Uterus (tissue), 3 donors: ENCODE measurements at regions not wholly inside any gene's neighbourhood (a gene's known extent, or its start where the extent isn't known, plus 50 kb on each side); places are given as distances from the start of the nearest gene placed in this dataset.

Experiments
- DNase-seq, 2 donors: peaks; one replicate each; pipeline ENCODE4 v3.0.0-alpha.2; 2019 to 2020
- H3K27ac ChIP-seq, 2 donors: fragments of 200-600 bp; sonication (generic); 1 replicate in 1 of 2; 2 replicates in 1 of 2; pipeline ENCODE4 v1.5.1; 2016 to 2018
- H3K27me3 ChIP-seq, 2 donors: fragments of 200-600 bp; sonication (generic); one replicate each; pipeline ENCODE4 v1.5.1; 2018 to 2019; ENCODE audit warnings: control low read depth in 1 of 2
- H3K36me3 ChIP-seq, 2 donors: fragments of 200-600 bp; sonication (generic); one replicate each; pipeline ENCODE4 v1.5.1; 2019; ENCODE audit warnings: control low read depth in 1 of 2
- H3K4me1 ChIP-seq, 2 donors: fragments of 200-600 bp; sonication (generic); one replicate each; pipeline ENCODE4 v1.5.1; 2018 to 2019; ENCODE audit warnings: control low read depth in 1 of 2
- H3K4me3 ChIP-seq, 2 donors: fragments of 200-600 bp; sonication (generic); 1 replicate in 1 of 2; 2 replicates in 1 of 2; pipeline ENCODE4 v1.5.1; 2018 to 2019; ENCODE audit warnings: mild to moderate bottlenecking in 1 of 2
- H3K9me3 ChIP-seq, 2 donors: fragments of 200-600 bp; sonication (generic); one replicate each; pipeline ENCODE4 v1.5.1; 2019; ENCODE audit warnings: control low read depth in 1 of 2
- POLR2A ChIP-seq, 2 donors: fragments of 450-650 bp; IDR thresholded peaks; one replicate each; pipeline ENCODE4 v1.6.1; 2016; ENCODE audit warnings: antibody characterized with exemption in 2 of 2, mild to moderate bottlenecking in 1 of 2, moderate library complexity in 1 of 2
- intact Hi-C: fragments of 100-400 bp; cut with DNase I; formaldehyde crosslinking; loops from one replicate; pipeline ENCODE4 v1.15.1; 2023; ENCODE audit warnings: low total_unique reads
- TF ChIP-seq, protein P1 (sequence below), 4 experiments: fragments of 200-600 bp in 2 of 4; fragments of 450-650 bp in 2 of 4; sonication (generic) in 2 of 4; IDR thresholded peaks; one replicate each; pipeline ENCODE4 v1.5.1; 2016 to 2019; ENCODE audit warnings: antibody characterized with exemption in 4 of 4, mild to moderate bottlenecking in 2 of 4, moderate library complexity in 1 of 4
- donor health status: DM: yes; HTN: yes; CAD: no.

DNA sequence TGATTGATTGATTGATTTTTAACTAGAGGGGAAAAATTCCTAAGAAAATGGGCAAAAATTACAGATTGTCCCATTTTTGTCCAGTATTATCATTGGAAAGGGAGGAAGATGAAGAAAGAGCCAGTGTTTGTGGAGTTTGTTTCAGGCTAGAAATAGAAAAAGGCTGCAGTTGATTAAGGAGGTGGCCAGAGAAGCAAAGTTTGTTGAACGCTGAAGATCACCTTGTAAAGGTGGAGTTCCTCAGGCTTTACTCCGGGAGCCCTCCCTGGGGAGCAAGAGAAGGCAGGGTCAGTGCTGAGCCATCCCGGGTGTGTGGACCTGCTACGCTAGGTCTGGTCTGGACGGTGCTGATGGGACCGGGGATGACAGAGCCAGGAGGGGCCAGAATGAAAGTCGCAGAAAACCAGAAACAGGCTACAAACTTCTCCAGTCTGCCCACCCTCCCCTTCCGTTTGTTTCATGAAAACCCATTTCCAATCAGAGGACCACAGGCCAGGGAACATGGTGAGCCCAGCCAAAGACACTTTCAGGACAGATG lies 222.6 kb upstream of the FOXF1 start:
- Histone ChIP-seq H3K9me3 (no peaks in the 10 kb centered on the region), H3K27me3 (peaks cover 5 to 53% of the 10 kb centered on the region in 2 donors), H3K27ac (no peak overlapping the region), H3K4me1 (peaks cover 0 to 9% of the 10 kb centered on the region in 2 donors), H3K4me3 (no peak overlapping the region), H3K36me3 (no peaks in the 10 kb centered on the region)
- TF ChIP-seq, protein P1, sequence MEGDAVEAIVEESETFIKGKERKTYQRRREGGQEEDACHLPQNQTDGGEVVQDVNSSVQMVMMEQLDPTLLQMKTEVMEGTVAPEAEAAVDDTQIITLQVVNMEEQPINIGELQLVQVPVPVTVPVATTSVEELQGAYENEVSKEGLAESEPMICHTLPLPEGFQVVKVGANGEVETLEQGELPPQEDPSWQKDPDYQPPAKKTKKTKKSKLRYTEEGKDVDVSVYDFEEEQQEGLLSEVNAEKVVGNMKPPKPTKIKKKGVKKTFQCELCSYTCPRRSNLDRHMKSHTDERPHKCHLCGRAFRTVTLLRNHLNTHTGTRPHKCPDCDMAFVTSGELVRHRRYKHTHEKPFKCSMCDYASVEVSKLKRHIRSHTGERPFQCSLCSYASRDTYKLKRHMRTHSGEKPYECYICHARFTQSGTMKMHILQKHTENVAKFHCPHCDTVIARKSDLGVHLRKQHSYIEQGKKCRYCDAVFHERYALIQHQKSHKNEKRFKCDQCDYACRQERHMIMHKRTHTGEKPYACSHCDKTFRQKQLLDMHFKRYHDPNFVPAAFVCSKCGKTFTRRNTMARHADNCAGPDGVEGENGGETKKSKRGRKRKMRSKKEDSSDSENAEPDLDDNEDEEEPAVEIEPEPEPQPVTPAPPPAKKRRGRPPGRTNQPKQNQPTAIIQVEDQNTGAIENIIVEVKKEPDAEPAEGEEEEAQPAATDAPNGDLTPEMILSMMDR (IDR thresholded peaks at IDR 0.05): no peak
- TF ChIP-seq POLR2A (IDR thresholded peaks at IDR 0.05): no peak
- no peak for DNase-seq
- intact Hi-C loops: no loop called here

DNA sequence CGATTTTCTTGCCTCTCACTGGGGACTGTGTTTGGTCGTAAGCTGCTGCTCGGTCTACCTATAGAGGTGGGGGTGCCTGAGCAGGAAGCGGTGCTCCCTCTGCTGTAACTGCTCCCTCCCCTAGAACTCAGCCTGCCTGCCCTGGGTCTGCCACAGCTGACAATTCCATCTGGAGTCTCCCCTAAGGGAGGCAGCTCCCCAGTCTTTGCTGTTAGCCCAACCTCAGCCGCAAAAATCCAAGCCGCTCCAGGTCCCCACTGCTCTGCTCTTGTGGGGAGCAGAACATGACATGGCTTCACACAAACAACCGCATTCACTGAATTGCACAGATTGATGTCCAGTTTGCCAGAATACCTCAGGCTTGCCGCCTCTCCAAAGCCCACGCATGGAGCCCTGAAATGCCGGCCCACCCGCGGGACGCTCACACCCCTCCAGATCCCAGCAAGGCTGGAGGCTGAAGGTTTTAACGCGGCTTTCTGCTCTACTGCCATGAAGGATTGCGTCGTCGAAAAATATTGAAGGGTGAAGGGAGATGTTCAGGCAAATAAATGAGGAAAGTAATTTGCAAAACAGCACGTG lies 221.5 kb upstream of the FOXF1 start:
- Histone ChIP-seq H3K27me3 (peaks cover 5 to 53% of the 10 kb centered on the region in 2 donors), H3K27ac (no peak overlapping the region), H3K9me3 (no peaks in the 10 kb centered on the region), H3K4me3 (no peak overlapping the region), H3K4me1 (peaks cover 0 to 9% of the 10 kb centered on the region in 2 donors), H3K36me3 (no peaks in the 10 kb centered on the region)
- intact Hi-C loops: no loop called here
- no peak for DNase-seq
- TF ChIP-seq POLR2A (IDR thresholded peaks at IDR 0.05): no peak
- TF ChIP-seq, protein P1 (IDR thresholded peaks at IDR 0.05): no peak

DNA sequence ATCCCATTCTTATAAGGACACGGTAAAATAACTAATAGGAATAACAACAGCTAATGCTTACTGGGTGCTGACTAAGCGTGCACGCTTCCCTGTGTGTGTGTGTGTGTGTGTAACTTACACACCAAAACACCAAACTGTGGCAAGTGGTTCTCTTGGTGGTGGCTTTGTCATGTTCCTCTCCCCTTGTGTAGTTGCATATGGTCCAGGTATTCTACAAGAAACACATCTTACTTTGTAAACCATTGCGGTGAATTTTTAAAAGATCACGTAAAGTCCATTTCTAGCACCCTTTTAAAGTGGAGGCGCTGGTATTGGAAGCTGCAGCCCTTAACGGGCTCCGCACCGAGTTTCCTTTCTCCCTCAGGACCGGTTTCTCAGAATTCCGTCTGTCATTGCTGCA lies 221.0 kb upstream of the FOXF1 start:
- H3K36me3 ChIP-seq: no peaks in the 10 kb centered on the region
- H3K27me3 ChIP-seq: peaks cover 5 to 53% of the 10 kb centered on the region in 2 donors
- no peak overlapping the region for H3K4me3 ChIP-seq
- H3K27ac ChIP-seq: no peak overlapping the region
- H3K9me3 ChIP-seq: no peaks in the 10 kb centered on the region
- intact Hi-C loops: no loop called here
- no peak for DNase-seq
- H3K4me1 ChIP-seq: peaks cover 0 to 9% of the 10 kb centered on the region in 2 donors
- no peak for TF ChIP-seq POLR2A (IDR thresholded peaks at IDR 0.05)
- TF ChIP-seq, protein P1 (IDR thresholded peaks at IDR 0.05): no peak

DNA sequence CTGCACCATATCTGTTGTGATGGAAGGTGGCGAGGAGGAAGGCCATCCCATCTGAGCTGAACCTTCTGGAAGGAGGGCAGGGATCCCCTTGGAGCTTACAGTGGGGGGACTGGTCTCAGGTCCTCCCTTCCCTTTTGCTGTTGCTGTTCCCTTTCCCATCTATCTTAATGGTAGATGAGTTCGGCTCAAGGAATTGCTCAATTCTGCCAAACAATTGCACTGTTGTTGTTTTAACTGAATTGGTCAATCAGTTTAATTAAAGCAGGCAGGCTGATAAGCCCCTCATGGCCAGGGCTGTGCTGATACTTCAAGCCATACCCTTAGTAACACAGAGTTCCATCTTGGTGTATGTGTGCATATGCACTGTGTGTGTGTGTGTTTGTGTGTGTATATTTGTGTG lies 220.4 kb upstream of the FOXF1 start:
- intact Hi-C loops: no loop called here

DNA sequence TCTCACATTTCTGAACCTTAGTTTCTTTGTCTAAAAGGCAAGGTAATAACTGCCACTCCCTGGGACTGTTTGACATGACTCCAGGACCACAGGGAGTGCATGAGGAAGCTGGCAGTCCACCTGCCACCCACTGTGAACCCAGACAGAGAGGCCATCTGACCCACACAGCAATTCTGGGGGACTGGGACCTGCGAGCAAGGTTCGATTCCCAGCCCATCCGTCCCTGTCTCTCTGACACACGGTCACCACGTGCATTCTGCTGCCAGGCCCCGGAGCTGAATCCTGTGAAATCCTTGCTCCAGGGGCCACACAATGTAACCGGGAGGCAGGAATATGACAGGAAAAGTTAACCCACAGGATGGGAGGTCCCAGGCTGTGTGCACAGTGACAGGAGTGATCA lies 218.8 kb upstream of the FOXF1 start:
- Histone ChIP-seq H3K9me3 (no peaks in the 10 kb centered on the region), H3K27ac (no peak overlapping the region), H3K4me1 (peaks cover 0 to 9% of the 10 kb centered on the region in 2 donors), H3K27me3 (peaks cover 4 to 44% of the 10 kb centered on the region in 2 donors), H3K36me3 (no peaks in the 10 kb centered on the region), H3K4me3 (no peak overlapping the region)
- no peak for DNase-seq
- intact Hi-C loops: no loop called here
- no peak for TF ChIP-seq POLR2A (IDR thresholded peaks at IDR 0.05)
- TF ChIP-seq, protein P1 (IDR thresholded peaks at IDR 0.05): no peak

More for the DNA sequence above, 220.4 kb upstream of the FOXF1 start:
- no peak overlapping the region for H3K27ac ChIP-seq
- DNase-seq: no peak
- TF ChIP-seq, protein P1 (IDR thresholded peaks at IDR 0.05): no peak
- TF ChIP-seq POLR2A (IDR thresholded peaks at IDR 0.05): no peak
- H3K36me3 ChIP-seq: no peaks in the 10 kb centered on the region
- peaks cover 5 to 52% of the 10 kb centered on the region in 2 donors for H3K27me3 ChIP-seq
- no peaks in the 10 kb centered on the region for H3K9me3 ChIP-seq
- H3K4me3 ChIP-seq: no peak overlapping the region
- peaks cover 0 to 9% of the 10 kb centered on the region in 2 donors for H3K4me1 ChIP-seq
